ENCODE measurements at regions not wholly inside any gene's neighbourhood (a gene's known extent, or its start where the extent isn't known, plus 50 kb on each side); places are given as distances from the start of the nearest gene placed in this dataset.
"Not testable (repeated sequence)": the region's sequence is repeated elsewhere in the genome, so short reads cannot be mapped to it uniquely, and the experiment has no call there.

GRCh38 chr2:54054774-54055173 lies 60.6 kb upstream of the ACYP2 start:
- peaks cover 8 to 27% (median 11%) of the 10 kb centered on the region in 4 experiments for H3K36me3 ChIP-seq (ENCODE audit: control insufficient read depth in 4 of 4, insufficient read depth in 4 of 4, low read length in 3 of 4)
- no peak overlapping the region for H3K27ac ChIP-seq (ENCODE audit: insufficient read depth in 1 of 2, low read depth in 1 of 2, low read length in 2 of 2, poor library complexity in 1 of 2, severe bottlenecking in 2 of 2)
- no peak for DNase-seq
- H3K4me1 ChIP-seq (ENCODE audit: control extremely low read depth in 1 of 4, control insufficient read depth in 4 of 4, insufficient read depth in 4 of 4, low read length in 3 of 4), result no peaks in the 10 kb centered on the region
- WGBS (ENCODE audit: insufficient coverage), result 100% methylated on average over 2 of the region's 4 CpGs
- ChIA-PET CTCF (no interaction called here), POLR2A (interaction anchor here (1.6 kb wide), 1 partner anchor 15 kb away, joined by 3 read pairs; no protein-coding TSS in a partner anchor)
- H3K9me3 ChIP-seq (ENCODE audit: control extremely low read depth in 1 of 5, control insufficient read depth in 4 of 5, insufficient read depth in 2 of 5, low read depth in 1 of 5, low read length in 4 of 5), result peaks cover 0 to 13% (median 0%) of the 10 kb centered on the region in 5 experiments
- H3K4me3 ChIP-seq (ENCODE audit: control insufficient read depth in 1 of 7, extremely low read depth in 1 of 7, insufficient read depth in 4 of 7, low read depth in 2 of 7, low read length in 6 of 7), result no peak overlapping the region
- no peaks in the 10 kb centered on the region for H3K27me3 ChIP-seq (replicated peaks in 2 of 5; ENCODE audit: control insufficient read depth in 4 of 5, insufficient read depth in 5 of 5, low read length in 4 of 5)

- peaks cover 0 to 10% (median 0%) of the 10 kb centered on the region in 5 experiments for H3K9me3 ChIP-seq (ENCODE audit: control extremely low read depth in 1 of 5, control insufficient read depth in 4 of 5, insufficient read depth in 2 of 5, low read depth in 1 of 5, low read length in 4 of 5)
- POLR2A ChIA-PET, result interaction anchor here (1.6 kb wide), 1 partner anchor 14 kb away, joined by 3 read pairs; no protein-coding TSS in a partner anchor
- no peaks in the 10 kb centered on the region for H3K27me3 ChIP-seq (replicated peaks in 2 of 5; ENCODE audit: control insufficient read depth in 4 of 5, insufficient read depth in 5 of 5, low read length in 4 of 5)
- CTCF ChIA-PET, result interaction anchor here (0.6 kb wide), 1 partner anchor 24 kb away, joined by 3 read pairs; no protein-coding TSS in a partner anchor
- H3K4me1 ChIP-seq (ENCODE audit: control extremely low read depth in 1 of 4, control insufficient read depth in 4 of 4, insufficient read depth in 4 of 4, low read length in 3 of 4), result no peaks in the 10 kb centered on the region
- no peak overlapping the region for H3K4me3 ChIP-seq (ENCODE audit: control insufficient read depth in 1 of 7, extremely low read depth in 1 of 7, insufficient read depth in 4 of 7, low read depth in 2 of 7, low read length in 6 of 7)
- no peak overlapping the region for H3K27ac ChIP-seq (ENCODE audit: insufficient read depth in 1 of 2, low read depth in 1 of 2, low read length in 2 of 2, poor library complexity in 1 of 2, severe bottlenecking in 2 of 2)
- WGBS (ENCODE audit: insufficient coverage), result 100% methylated on average over 1 of the region's 3 CpGs
- no peak for DNase-seq
- peaks cover 6 to 27% (median 9%) of the 10 kb centered on the region in 4 experiments for H3K36me3 ChIP-seq (ENCODE audit: control insufficient read depth in 4 of 4, insufficient read depth in 4 of 4, low read length in 3 of 4)
Measured at GRCh38 chr2:54054271-54054670, 61.1 kb upstream of the ACYP2 start.

- DNase-seq, result no peak
- Histone ChIP-seq H3K27ac (ENCODE audit: insufficient read depth in 1 of 2, low read depth in 1 of 2, low read length in 2 of 2, poor library complexity in 1 of 2, severe bottlenecking in 2 of 2) (no peak overlapping the region), H3K27me3 (replicated peaks in 2 of 5; ENCODE audit: control insufficient read depth in 4 of 5, insufficient read depth in 5 of 5, low read length in 4 of 5) (no peaks in the 10 kb centered on the region), H3K9me3 (ENCODE audit: control extremely low read depth in 1 of 5, control insufficient read depth in 4 of 5, insufficient read depth in 2 of 5, low read depth in 1 of 5, low read length in 4 of 5) (peaks cover 0 to 10% (median 0%) of the 10 kb centered on the region in 5 experiments), H3K36me3 (ENCODE audit: control insufficient read depth in 4 of 4, insufficient read depth in 4 of 4, low read length in 3 of 4) (peaks cover 6 to 27% (median 9%) of the 10 kb centered on the region in 4 experiments), H3K4me3 (ENCODE audit: control insufficient read depth in 1 of 7, extremely low read depth in 1 of 7, insufficient read depth in 4 of 7, low read depth in 2 of 7, low read length in 6 of 7) (no peak overlapping the region), H3K4me1 (ENCODE audit: control extremely low read depth in 1 of 4, control insufficient read depth in 4 of 4, insufficient read depth in 4 of 4, low read length in 3 of 4) (no peaks in the 10 kb centered on the region)
- ChIA-PET CTCF (interaction anchor here (0.6 to 1.0 kb wide), 2 partner anchors 8 to 24 kb away, joined by 3 read pairs; no protein-coding TSS in a partner anchor), POLR2A (interaction anchor here (1.6 kb wide), 1 partner anchor 14 kb away, joined by 3 read pairs; no protein-coding TSS in a partner anchor)
- WGBS (ENCODE audit: insufficient coverage), result 100% methylated on average over 1 of the region's 2 CpGs
Measured at GRCh38 chr2:54053830-54054229, 61.6 kb upstream of the ACYP2 start.

GRCh38 chr2:54052825-54053718 lies 62.3 kb upstream of the ACYP2 start:
- H3K4me1 ChIP-seq (ENCODE audit: control extremely low read depth in 1 of 4, control insufficient read depth in 4 of 4, insufficient read depth in 4 of 4, low read length in 3 of 4), result no peaks in the 10 kb centered on the region
- H3K27me3 ChIP-seq (replicated peaks in 2 of 5; ENCODE audit: control insufficient read depth in 4 of 5, insufficient read depth in 5 of 5, low read length in 4 of 5), result no peaks in the 10 kb centered on the region
- WGBS (ENCODE audit: insufficient coverage), result 96% methylated on average over 4 of the region's 4 CpGs
- CTCF ChIA-PET, result interaction anchor here (0.7 to 1.0 kb wide), 2 partner anchors 9 to 167 kb away, joined by 3 read pairs; no protein-coding TSS in a partner anchor
- POLR2A ChIA-PET, result interaction anchor here (1.6 kb wide), 1 partner anchor 13 kb away, joined by 3 read pairs; no protein-coding TSS in a partner anchor
- H3K4me3 ChIP-seq (ENCODE audit: control insufficient read depth in 1 of 7, extremely low read depth in 1 of 7, insufficient read depth in 4 of 7, low read depth in 2 of 7, low read length in 6 of 7), result no peak overlapping the region
- no peak for DNase-seq
- peaks cover 6 to 27% (median 10%) of the 10 kb centered on the region in 4 experiments for H3K36me3 ChIP-seq (ENCODE audit: control insufficient read depth in 4 of 4, insufficient read depth in 4 of 4, low read length in 3 of 4)
- H3K9me3 ChIP-seq (ENCODE audit: control extremely low read depth in 1 of 5, control insufficient read depth in 4 of 5, insufficient read depth in 2 of 5, low read depth in 1 of 5, low read length in 4 of 5), result peaks cover 0 to 10% (median 0%) of the 10 kb centered on the region in 5 experiments
- H3K27ac ChIP-seq (ENCODE audit: insufficient read depth in 1 of 2, low read depth in 1 of 2, low read length in 2 of 2, poor library complexity in 1 of 2, severe bottlenecking in 2 of 2), result no peak overlapping the region

- Histone ChIP-seq H3K27me3 (replicated peaks in 2 of 5; ENCODE audit: control insufficient read depth in 4 of 5, insufficient read depth in 5 of 5, low read length in 4 of 5) (no peaks in the 10 kb centered on the region), H3K36me3 (ENCODE audit: control insufficient read depth in 4 of 4, insufficient read depth in 4 of 4, low read length in 3 of 4) (peaks cover 6 to 27% (median 10%) of the 10 kb centered on the region in 4 experiments), H3K4me3 (ENCODE audit: control insufficient read depth in 1 of 7, extremely low read depth in 1 of 7, insufficient read depth in 4 of 7, low read depth in 2 of 7, low read length in 6 of 7) (no peak overlapping the region), H3K4me1 (ENCODE audit: control extremely low read depth in 1 of 4, control insufficient read depth in 4 of 4, insufficient read depth in 4 of 4, low read length in 3 of 4) (no peaks in the 10 kb centered on the region), H3K27ac (ENCODE audit: insufficient read depth in 1 of 2, low read depth in 1 of 2, low read length in 2 of 2, poor library complexity in 1 of 2, severe bottlenecking in 2 of 2) (no peak overlapping the region), H3K9me3 (ENCODE audit: control extremely low read depth in 1 of 5, control insufficient read depth in 4 of 5, insufficient read depth in 2 of 5, low read depth in 1 of 5, low read length in 4 of 5) (peaks cover 0 to 10% (median 0%) of the 10 kb centered on the region in 5 experiments)
- POLR2A ChIA-PET, result no interaction called here
- no CpG with 5 or more reads among the region's 2 CpGs for WGBS (ENCODE audit: insufficient coverage)
- no peak for DNase-seq
- CTCF ChIA-PET, result no interaction called here
Measured at GRCh38 chr2:54050445-54050844, 65.0 kb upstream of the ACYP2 start.

- DNase-seq, result no peak
- Histone ChIP-seq H3K4me3 (ENCODE audit: control insufficient read depth in 1 of 7, extremely low read depth in 1 of 7, insufficient read depth in 4 of 7, low read depth in 2 of 7, low read length in 6 of 7) (no peak overlapping the region), H3K9me3 (ENCODE audit: control extremely low read depth in 1 of 5, control insufficient read depth in 4 of 5, insufficient read depth in 2 of 5, low read depth in 1 of 5, low read length in 4 of 5) (peaks cover 0 to 16% (median 4%) of the 10 kb centered on the region in 5 experiments), H3K36me3 (ENCODE audit: control insufficient read depth in 4 of 4, insufficient read depth in 4 of 4, low read length in 3 of 4) (peaks cover 6 to 31% (median 10%) of the 10 kb centered on the region in 4 experiments), H3K4me1 (ENCODE audit: control extremely low read depth in 1 of 4, control insufficient read depth in 4 of 4, insufficient read depth in 4 of 4, low read length in 3 of 4) (no peaks in the 10 kb centered on the region), H3K27ac (ENCODE audit: insufficient read depth in 1 of 2, low read depth in 1 of 2, low read length in 2 of 2, poor library complexity in 1 of 2, severe bottlenecking in 2 of 2) (no peak overlapping the region), H3K27me3 (replicated peaks in 2 of 5; ENCODE audit: control insufficient read depth in 4 of 5, insufficient read depth in 5 of 5, low read length in 4 of 5) (no peaks in the 10 kb centered on the region)
- WGBS (ENCODE audit: insufficient coverage), result 100% methylated on average over 1 of the region's 1 CpG
- CTCF ChIA-PET, result interaction anchor here (0.6 kb wide), 1 partner anchor 422 kb away, joined by 3 read pairs; no protein-coding TSS in a partner anchor
- POLR2A ChIA-PET, result no interaction called here
Measured at GRCh38 chr2:54049365-54049764, 66.0 kb upstream of the ACYP2 start.

GRCh38 chr2:54048896-54049295 lies 66.5 kb upstream of the ACYP2 start:
- CTCF ChIA-PET; POLR2A ChIA-PET; DNase-seq; H3K27ac ChIP-seq (ENCODE audit: insufficient read depth in 1 of 2, low read depth in 1 of 2, low read length in 2 of 2, poor library complexity in 1 of 2, severe bottlenecking in 2 of 2); H3K4me1 ChIP-seq (ENCODE audit: control extremely low read depth in 1 of 4, control insufficient read depth in 4 of 4, insufficient read depth in 4 of 4, low read length in 3 of 4); H3K27me3 ChIP-seq (replicated peaks in 2 of 5; ENCODE audit: control insufficient read depth in 4 of 5, insufficient read depth in 5 of 5, low read length in 4 of 5); H3K4me3 ChIP-seq (ENCODE audit: control insufficient read depth in 1 of 7, extremely low read depth in 1 of 7, insufficient read depth in 4 of 7, low read depth in 2 of 7, low read length in 6 of 7): not testable (repeated sequence)
- WGBS (ENCODE audit: insufficient coverage), result no CpG with 5 or more reads among the region's 7 CpGs
- H3K36me3 ChIP-seq (ENCODE audit: control insufficient read depth in 4 of 4, insufficient read depth in 4 of 4, low read length in 3 of 4), result peaks cover 6 to 30% (median 10%) of the 10 kb centered on the region in 4 experiments
- peaks cover 0 to 16% (median 4%) of the 10 kb centered on the region in 5 experiments for H3K9me3 ChIP-seq (ENCODE audit: control extremely low read depth in 1 of 5, control insufficient read depth in 4 of 5, insufficient read depth in 2 of 5, low read depth in 1 of 5, low read length in 4 of 5)
